ENCODE measurements at regions not wholly inside any gene's neighbourhood (a gene's known extent, or its start where the extent isn't known, plus 50 kb on each side); places are given as distances from the start of the nearest gene placed in this dataset.

DNA sequence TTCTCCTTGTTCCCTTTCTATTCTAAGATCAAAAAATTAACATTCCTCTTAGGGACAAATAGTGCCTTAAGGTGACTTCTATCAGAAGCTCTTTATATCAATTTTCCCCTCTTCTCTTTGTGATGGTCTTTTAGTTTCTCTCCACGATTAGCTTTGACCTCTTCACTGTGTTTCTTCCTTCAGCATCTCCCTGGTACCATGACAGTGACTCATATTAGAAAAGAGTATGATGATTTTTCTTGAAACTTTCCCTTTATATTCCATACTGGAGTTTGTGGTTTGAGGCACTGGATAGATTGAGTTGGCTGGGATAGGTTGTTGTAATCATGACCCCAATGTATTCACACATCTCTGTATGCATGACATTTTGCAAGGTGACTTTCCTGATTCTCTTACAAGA lies 335.6 kb upstream of the GLI3 start:
- DNase-seq (ENCODE audit: low read depth in 1 of 2, low spot score in 2 of 2) (no peak), FAIRE-seq (no peak)
- no peak overlapping the region for H3K4ac ChIP-seq (replicated peaks; ENCODE audit: insufficient read length, low read depth, low read length)
- H3K4me3 ChIP-seq (ENCODE audit: extremely low read depth in 1 of 4, insufficient read depth in 2 of 4, low read depth in 3 of 4, low read length in 4 of 4): no peak overlapping the region
- no peaks in the 10 kb centered on the region for H3K27me3 ChIP-seq (replicated peaks in 1 of 4; ENCODE audit: control insufficient read depth in 3 of 4, extremely low read depth in 1 of 4, insufficient read depth in 3 of 4, low read length in 3 of 4)
- H2BK20ac ChIP-seq (ENCODE audit: low read length): no peak overlapping the region
- no peaks in the 10 kb centered on the region for H3K79me1 ChIP-seq (ENCODE audit: low read depth, low read length)
- no peaks in the 10 kb centered on the region; the same call in 1 of the 2 replicates for H3K23me2 ChIP-seq (ENCODE audit: low read depth, low read length)
- POLR2A ChIA-PET (ENCODE audit: partially characterized antibody): no interaction called here
- H2BK12ac ChIP-seq (ENCODE audit: low read depth, low read length): no peak overlapping the region
- H3K4me2 ChIP-seq (ENCODE audit: insufficient read depth in 1 of 2, low read depth in 2 of 2, low read length in 2 of 2): no peak overlapping the region
- CTCF ChIA-PET (ENCODE audit: partially characterized antibody): interaction anchor here (0.7 to 5.2 kb wide), 2 partner anchors 179 to 630 kb away, joined by 3 to 40 read pairs; no protein-coding TSS in a partner anchor
- TF ChIP-seq SIRT6 (IDR thresholded peaks at IDR 0.05; ENCODE audit: low read length): no peak
- TF ChIP-seq TAF1 (IDR thresholded peaks at IDR 0.05; ENCODE audit: low read depth, low read length): no peak
- TF ChIP-seq TEAD4 (IDR thresholded peaks at IDR 0.05; ENCODE audit: low read depth, low read length): no peak
- no peak for TF ChIP-seq TAF7 (optimal IDR thresholded peaks at IDR 0.05; ENCODE audit: borderline replicate concordance, low read depth, low read length)
- TF ChIP-seq, protein P1, sequence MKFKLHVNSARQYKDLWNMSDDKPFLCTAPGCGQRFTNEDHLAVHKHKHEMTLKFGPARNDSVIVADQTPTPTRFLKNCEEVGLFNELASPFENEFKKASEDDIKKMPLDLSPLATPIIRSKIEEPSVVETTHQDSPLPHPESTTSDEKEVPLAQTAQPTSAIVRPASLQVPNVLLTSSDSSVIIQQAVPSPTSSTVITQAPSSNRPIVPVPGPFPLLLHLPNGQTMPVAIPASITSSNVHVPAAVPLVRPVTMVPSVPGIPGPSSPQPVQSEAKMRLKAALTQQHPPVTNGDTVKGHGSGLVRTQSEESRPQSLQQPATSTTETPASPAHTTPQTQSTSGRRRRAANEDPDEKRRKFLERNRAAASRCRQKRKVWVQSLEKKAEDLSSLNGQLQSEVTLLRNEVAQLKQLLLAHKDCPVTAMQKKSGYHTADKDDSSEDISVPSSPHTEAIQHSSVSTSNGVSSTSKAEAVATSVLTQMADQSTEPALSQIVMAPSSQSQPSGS (IDR thresholded peaks at IDR 0.05; ENCODE audit: low read length): no peak
- 89% methylated on average over 1 of the region's 1 CpG; no CpG with 5 or more reads in 1 of the 2 experiments for WGBS, 2 experiments (ENCODE audit: extremely low coverage in 1 of 2, insufficient coverage in 1 of 2, insufficient read length in 1 of 2, insufficient replicate concordance in 2 of 2, low coverage in 1 of 2, low lambda C conversion rate in 2 of 2, missing lambda C conversion rate in 1 of 2)
- H2AFZ ChIP-seq (ENCODE audit: low read length): no peak overlapping the region
- no peaks in the 10 kb centered on the region for H3K4me1 ChIP-seq (replicated peaks in 1 of 4; ENCODE audit: control insufficient read depth in 3 of 4, insufficient read depth in 4 of 4, low read length in 3 of 4)
- H4K20me1 ChIP-seq (replicated peaks in 1 of 2; ENCODE audit: control insufficient read depth in 1 of 2, insufficient read depth in 2 of 2, low read length in 2 of 2): no peaks in the 10 kb centered on the region
- H4K5ac ChIP-seq (ENCODE audit: insufficient read length, low read depth, low read length): no peak overlapping the region
- H4K91ac ChIP-seq (replicated peaks; ENCODE audit: insufficient read length, low read length): no peak overlapping the region
- H4K8ac ChIP-seq (ENCODE audit: extremely low read depth, insufficient read depth, low read length): no peak overlapping the region
- H2AK5ac ChIP-seq (ENCODE audit: low read depth, low read length): no peak overlapping the region
- H3K23ac ChIP-seq (ENCODE audit: insufficient read length): no peak overlapping the region
- H3K56ac ChIP-seq (replicated peaks; ENCODE audit: insufficient read length, low read depth, low read length): no peak overlapping the region
- H2BK15ac ChIP-seq (ENCODE audit: low read length): no peak overlapping the region
- H3K9me3 ChIP-seq (ENCODE audit: insufficient read depth in 2 of 2, low read depth in 1 of 2, low read length in 1 of 2): no peaks in the 10 kb centered on the region
- no peak overlapping the region for H3K9ac ChIP-seq (replicated peaks in 1 of 4; ENCODE audit: extremely low read depth in 1 of 4, low read depth in 3 of 4, low read length in 3 of 4)
- H3K14ac ChIP-seq (ENCODE audit: insufficient read length): no peak overlapping the region
- H3K18ac ChIP-seq (ENCODE audit: extremely low read depth, low read length): no peak overlapping the region
- H2BK5ac ChIP-seq (ENCODE audit: low read depth, low read length): no peak overlapping the region
- no peak overlapping the region for H3K27ac ChIP-seq (ENCODE audit: low read depth, low read length)
- no peaks in the 10 kb centered on the region for H3K79me2 ChIP-seq (ENCODE audit: control insufficient read depth in 1 of 2, insufficient read depth in 2 of 2, low read length in 2 of 2)
- H2BK120ac ChIP-seq (replicated peaks; ENCODE audit: low read depth, low read length): no peak overlapping the region
- H3K36me3 ChIP-seq (ENCODE audit: control insufficient read depth in 2 of 4, insufficient read depth in 4 of 4, low read length in 3 of 4): no peaks in the 10 kb centered on the region

Data from H1 (cell line).